WTC11 (cell line): ENCODE measurements at regions not wholly inside any gene's neighbourhood (a gene's known extent, or its start where the extent isn't known, plus 50 kb on each side); places are given as distances from the start of the nearest gene placed in this dataset.

Experiments
- ELF4 ChIP-seq: sonication (generic); formaldehyde crosslinking; IDR thresholded peaks from 2 replicates; pipeline ENCODE4 v1.8.1; 2022; ENCODE audit warnings: low read depth, mild to moderate bottlenecking, moderate library complexity, missing genetic modification reagents
- ETV6 ChIP-seq: sonication (generic); formaldehyde crosslinking; IDR thresholded peaks from 2 replicates; pipeline ENCODE4 v1.8.1; 2022; ENCODE audit warnings: mild to moderate bottlenecking, missing genetic modification reagents
- JUN ChIP-seq: sonication (generic); formaldehyde crosslinking; IDR thresholded peaks from 2 replicates; pipeline ENCODE4 v1.8.0; 2023; ENCODE audit warnings: mild to moderate bottlenecking, missing genetic modification reagents
- NR1H2 ChIP-seq: sonication (generic); formaldehyde crosslinking; IDR thresholded peaks from 2 replicates; pipeline ENCODE4 v1.9.0; 2021; ENCODE audit warnings: mild to moderate bottlenecking, moderate library complexity, missing genetic modification reagents
- ZBTB21 ChIP-seq: sonication (generic); formaldehyde crosslinking; IDR thresholded peaks from 2 replicates; pipeline ENCODE4 v1.8.1; 2023; ENCODE audit warnings: mild to moderate bottlenecking, missing genetic modification reagents, borderline replicate concordance
- ZNF232 ChIP-seq: sonication (generic); formaldehyde crosslinking; IDR thresholded peaks from 2 replicates; pipeline ENCODE4 v1.8.0; 2022; ENCODE audit warnings: mild to moderate bottlenecking, missing genetic modification reagents
- TF ChIP-seq, protein P1 (sequence below): sonication (generic); formaldehyde crosslinking; IDR thresholded peaks from 2 replicates; pipeline ENCODE4 v1.8.0; 2022; ENCODE audit warnings: mild to moderate bottlenecking, missing genetic modification reagents
- TF ChIP-seq, protein P2 (sequence below): fragments of 200-600 bp; IDR thresholded peaks from 2 replicates; pipeline ENCODE4 v1.8.0; 2022; ENCODE audit warnings: antibody characterized with exemption
- TF ChIP-seq, protein P3 (sequence below): sonication (generic); formaldehyde crosslinking; IDR thresholded peaks from 2 replicates; pipeline ENCODE4 v1.8.0; 2023; ENCODE audit warnings: missing genetic modification reagents
- TF ChIP-seq, protein P4 (sequence below): sonication (generic); formaldehyde crosslinking; IDR thresholded peaks from 2 replicates; pipeline ENCODE4 v1.8.1; 2022; ENCODE audit warnings: mild to moderate bottlenecking, missing genetic modification reagents, moderate library complexity, borderline replicate concordance
- TF ChIP-seq, protein P5 (sequence below): sonication (generic); formaldehyde crosslinking; IDR thresholded peaks from 2 replicates; pipeline ENCODE4 v1.8.0; 2022; ENCODE audit warnings: missing genetic modification reagents

DNA sequence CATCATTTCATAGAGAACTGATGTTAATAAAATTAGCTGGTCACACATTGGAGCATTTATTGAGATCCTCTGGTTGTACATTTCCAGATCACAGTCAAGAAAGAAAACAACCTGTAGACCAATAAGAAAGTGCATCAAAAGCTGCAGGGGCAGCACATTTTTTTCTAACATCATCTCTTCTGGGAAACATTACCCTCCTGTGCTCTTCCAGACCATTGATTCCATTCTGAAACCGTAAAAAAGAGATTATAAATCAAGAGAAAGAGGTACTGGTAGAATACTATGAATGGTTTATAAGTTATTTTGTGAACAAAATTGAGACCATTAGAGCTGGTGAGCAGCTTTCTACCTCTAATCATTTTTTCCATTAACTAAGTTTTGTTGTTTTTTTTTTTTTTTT lies 1548.2 kb upstream of the CELF4 start:
- TF ChIP-seq, protein P1, sequence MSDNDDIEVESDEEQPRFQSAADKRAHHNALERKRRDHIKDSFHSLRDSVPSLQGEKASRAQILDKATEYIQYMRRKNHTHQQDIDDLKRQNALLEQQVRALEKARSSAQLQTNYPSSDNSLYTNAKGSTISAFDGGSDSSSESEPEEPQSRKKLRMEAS, result no peak
- TF ChIP-seq, protein P2, sequence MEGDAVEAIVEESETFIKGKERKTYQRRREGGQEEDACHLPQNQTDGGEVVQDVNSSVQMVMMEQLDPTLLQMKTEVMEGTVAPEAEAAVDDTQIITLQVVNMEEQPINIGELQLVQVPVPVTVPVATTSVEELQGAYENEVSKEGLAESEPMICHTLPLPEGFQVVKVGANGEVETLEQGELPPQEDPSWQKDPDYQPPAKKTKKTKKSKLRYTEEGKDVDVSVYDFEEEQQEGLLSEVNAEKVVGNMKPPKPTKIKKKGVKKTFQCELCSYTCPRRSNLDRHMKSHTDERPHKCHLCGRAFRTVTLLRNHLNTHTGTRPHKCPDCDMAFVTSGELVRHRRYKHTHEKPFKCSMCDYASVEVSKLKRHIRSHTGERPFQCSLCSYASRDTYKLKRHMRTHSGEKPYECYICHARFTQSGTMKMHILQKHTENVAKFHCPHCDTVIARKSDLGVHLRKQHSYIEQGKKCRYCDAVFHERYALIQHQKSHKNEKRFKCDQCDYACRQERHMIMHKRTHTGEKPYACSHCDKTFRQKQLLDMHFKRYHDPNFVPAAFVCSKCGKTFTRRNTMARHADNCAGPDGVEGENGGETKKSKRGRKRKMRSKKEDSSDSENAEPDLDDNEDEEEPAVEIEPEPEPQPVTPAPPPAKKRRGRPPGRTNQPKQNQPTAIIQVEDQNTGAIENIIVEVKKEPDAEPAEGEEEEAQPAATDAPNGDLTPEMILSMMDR, result no peak
- TF ChIP-seq, protein P3, sequence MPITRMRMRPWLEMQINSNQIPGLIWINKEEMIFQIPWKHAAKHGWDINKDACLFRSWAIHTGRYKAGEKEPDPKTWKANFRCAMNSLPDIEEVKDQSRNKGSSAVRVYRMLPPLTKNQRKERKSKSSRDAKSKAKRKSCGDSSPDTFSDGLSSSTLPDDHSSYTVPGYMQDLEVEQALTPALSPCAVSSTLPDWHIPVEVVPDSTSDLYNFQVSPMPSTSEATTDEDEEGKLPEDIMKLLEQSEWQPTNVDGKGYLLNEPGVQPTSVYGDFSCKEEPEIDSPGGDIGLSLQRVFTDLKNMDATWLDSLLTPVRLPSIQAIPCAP (CRISPR knock-in tag), result no peak
- TF ChIP-seq ETV6 (CRISPR knock-in tag) (no peak), ZNF232 (CRISPR knock-in tag) (no peak), JUN (CRISPR knock-in tag) (no peak), ZBTB21 (CRISPR knock-in tag) (no peak), NR1H2 (CRISPR knock-in tag) (no peak), ELF4 (CRISPR knock-in tag) (no peak)
- TF ChIP-seq, protein P4, sequence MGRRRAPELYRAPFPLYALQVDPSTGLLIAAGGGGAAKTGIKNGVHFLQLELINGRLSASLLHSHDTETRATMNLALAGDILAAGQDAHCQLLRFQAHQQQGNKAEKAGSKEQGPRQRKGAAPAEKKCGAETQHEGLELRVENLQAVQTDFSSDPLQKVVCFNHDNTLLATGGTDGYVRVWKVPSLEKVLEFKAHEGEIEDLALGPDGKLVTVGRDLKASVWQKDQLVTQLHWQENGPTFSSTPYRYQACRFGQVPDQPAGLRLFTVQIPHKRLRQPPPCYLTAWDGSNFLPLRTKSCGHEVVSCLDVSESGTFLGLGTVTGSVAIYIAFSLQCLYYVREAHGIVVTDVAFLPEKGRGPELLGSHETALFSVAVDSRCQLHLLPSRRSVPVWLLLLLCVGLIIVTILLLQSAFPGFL (CRISPR knock-in tag), result no peak
- TF ChIP-seq, protein P5, sequence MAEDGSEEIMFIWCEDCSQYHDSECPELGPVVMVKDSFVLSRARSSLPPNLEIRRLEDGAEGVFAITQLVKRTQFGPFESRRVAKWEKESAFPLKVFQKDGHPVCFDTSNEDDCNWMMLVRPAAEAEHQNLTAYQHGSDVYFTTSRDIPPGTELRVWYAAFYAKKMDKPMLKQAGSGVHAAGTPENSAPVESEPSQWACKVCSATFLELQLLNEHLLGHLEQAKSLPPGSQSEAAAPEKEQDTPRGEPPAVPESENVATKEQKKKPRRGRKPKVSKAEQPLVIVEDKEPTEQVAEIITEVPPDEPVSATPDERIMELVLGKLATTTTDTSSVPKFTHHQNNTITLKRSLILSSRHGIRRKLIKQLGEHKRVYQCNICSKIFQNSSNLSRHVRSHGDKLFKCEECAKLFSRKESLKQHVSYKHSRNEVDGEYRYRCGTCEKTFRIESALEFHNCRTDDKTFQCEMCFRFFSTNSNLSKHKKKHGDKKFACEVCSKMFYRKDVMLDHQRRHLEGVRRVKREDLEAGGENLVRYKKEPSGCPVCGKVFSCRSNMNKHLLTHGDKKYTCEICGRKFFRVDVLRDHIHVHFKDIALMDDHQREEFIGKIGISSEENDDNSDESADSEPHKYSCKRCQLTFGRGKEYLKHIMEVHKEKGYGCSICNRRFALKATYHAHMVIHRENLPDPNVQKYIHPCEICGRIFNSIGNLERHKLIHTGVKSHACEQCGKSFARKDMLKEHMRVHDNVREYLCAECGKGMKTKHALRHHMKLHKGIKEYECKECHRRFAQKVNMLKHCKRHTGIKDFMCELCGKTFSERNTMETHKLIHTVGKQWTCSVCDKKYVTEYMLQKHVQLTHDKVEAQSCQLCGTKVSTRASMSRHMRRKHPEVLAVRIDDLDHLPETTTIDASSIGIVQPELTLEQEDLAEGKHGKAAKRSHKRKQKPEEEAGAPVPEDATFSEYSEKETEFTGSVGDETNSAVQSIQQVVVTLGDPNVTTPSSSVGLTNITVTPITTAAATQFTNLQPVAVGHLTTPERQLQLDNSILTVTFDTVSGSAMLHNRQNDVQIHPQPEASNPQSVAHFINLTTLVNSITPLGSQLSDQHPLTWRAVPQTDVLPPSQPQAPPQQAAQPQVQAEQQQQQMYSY (CRISPR knock-in tag), result no peak
